Middle frontal gyrus (tissue), 1 donor: ENCODE measurements at regions not wholly inside any gene's neighbourhood (a gene's known extent, or its start where the extent isn't known, plus 50 kb on each side); places are given as distances from the start of the nearest gene placed in this dataset.

Experiments
- DNase-seq: peaks from one replicate; pipeline ENCODE4 v3.0.0-alpha.2; 2015; ENCODE audit warnings: low spot score; ENCODE audit errors: extremely low spot score

DNA sequence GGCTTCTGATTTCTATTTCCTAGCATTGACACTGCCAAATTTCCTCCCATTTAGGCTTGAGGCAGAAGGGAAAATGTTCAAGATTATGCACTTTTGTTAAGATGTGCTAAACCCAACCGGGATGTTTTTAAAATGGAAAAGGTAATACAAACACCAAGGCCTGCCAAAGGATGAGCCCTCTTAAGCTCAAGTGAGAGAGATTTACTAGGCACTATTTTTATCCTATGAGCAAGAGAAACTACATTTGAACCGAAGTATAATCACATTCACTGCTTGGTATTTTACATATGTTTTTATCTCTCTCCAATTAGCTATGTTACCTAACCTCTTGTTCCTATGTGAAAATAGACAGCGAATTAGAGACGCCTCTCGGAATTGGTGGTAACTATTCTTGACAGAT, 295.8 kb downstream of the GABRB3 start:
- no peak for DNase-seq

DNA sequence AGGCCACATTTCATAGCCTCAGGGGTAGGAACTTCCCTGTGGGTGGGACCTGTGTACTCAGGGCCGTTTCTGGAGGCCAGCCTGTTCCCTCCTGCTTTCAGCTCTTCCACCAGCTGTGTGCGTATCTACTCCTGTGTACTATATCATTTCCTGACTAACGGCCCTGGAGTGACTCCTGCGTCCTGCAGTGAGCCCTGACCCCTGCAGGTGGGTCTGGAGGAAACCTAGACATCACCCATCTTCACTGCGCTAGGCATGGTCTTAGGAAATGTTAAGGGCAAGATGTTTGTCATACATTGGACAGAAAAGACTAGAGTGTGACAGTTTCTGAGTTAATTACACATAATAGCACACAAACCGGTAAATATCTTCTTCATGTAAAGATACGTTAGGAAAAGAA, 297.3 kb downstream of the GABRB3 start:
- no peak for DNase-seq

DNA sequence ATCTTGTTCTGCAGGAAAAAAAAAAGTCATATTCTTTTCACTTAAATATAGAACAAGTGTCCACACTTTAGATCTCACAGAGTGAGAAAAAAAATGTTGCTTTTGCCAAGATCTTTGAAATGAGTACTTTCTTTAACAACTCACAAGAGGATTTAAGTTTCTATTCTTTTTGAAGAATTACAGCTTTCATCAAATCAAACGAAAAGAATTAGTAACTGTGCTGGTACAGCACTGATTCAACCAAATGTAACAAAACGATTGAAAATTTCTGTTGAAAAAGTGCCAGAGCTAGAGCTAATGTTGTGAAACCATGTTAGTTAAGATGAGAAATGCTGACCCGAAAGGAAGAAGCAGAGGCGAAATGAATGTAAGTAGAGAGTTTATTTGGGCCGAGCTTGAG, 300.2 kb downstream of the GABRB3 start:
- DNase-seq: peak; percentile 18

DNA sequence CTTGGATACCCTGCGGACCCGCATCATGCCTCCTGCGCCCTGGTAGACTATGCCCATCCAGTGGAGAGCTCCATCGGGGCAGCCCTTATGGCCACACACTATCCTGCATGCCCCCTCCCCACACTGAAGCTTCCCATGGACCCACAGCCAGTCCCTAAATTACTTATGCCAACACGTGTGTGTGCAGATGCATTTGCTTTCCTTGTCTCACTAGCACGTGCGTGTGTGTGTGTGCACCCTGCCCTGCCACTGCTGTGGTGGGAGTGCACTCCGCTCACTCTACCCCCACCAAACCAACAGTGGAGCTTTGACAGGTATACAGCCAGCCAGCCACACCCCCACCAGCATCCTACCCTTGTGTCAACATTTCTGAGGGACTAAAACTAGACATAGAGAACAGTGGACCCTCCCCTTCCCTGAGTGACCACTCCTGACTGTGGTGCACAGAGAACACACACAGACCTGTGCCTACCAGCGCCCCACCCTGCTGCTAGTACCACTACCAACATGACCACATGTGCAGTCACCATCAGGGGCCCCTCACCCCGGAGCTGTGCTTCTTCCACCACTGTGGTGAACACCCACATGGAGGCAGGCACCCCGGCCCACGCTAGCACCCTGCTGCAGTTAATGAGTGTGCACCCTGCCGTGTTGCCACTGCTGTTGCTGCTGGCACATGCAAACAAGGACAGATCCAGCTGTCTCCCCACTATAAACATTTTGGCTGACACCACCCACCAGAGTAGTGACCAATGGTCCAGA, 310.8 kb downstream of the GABRB3 start:
- no peak for DNase-seq

DNA sequence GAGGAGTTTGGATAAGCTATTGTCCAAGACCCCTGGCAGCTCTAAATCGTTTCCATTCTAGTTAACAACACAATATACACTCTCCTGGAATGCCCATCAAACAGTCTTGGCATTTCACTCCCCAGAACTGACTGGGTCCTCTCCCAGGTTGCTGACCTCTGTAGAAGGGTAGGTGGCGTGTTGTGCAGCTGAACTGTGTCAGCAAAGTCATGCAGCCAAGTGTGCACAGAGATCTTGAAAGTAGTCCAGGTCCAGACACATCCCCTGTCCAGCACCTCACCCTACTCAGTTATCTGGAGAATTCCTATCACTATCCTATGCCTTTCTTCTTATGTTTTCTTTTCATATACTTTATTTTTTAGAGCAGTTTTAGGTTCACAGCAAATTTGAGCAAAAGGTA, 312.7 kb downstream of the GABRB3 start:
- DNase-seq: no peak

DNA sequence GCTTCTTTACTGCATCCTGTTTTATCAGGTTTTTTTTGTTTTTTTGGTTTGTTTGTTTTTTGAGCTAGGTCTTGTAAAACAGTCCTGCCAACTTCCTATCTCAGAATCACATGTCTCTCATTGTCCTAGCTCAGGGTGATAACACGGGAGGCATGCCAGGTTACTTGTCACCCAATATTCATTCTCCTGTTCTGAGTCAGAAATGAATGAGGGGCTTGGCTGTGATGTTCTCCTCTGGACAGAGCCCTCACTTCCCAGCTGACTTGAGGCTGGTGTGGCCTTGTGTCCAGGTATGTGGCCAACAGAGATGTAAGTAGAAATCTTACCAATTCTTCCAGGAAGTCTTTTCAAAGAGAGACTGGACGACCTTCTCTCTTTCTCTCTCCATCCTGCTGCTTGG, 317.0 kb downstream of the GABRB3 start:
- DNase-seq: no peak

DNA sequence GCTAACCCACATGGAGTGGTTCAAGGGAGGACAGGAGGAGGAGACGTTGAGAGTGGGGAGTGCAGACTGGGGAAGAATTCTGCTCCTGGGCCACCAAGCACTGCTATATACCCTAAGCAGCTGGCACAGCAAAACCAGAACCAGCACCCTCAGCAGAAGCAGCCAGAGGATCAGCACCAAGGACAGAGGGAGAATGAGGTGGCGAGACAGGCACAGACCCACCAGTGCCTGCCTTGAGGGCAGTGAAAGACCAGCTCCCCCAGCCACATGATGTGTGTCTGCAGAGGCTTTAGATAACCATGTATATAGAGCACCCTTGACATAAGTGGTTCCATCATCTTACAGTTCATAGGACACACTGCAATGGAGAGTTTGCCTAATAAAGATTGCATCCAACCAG, 319.0 kb downstream of the GABRB3 start:
- no peak for DNase-seq

DNA sequence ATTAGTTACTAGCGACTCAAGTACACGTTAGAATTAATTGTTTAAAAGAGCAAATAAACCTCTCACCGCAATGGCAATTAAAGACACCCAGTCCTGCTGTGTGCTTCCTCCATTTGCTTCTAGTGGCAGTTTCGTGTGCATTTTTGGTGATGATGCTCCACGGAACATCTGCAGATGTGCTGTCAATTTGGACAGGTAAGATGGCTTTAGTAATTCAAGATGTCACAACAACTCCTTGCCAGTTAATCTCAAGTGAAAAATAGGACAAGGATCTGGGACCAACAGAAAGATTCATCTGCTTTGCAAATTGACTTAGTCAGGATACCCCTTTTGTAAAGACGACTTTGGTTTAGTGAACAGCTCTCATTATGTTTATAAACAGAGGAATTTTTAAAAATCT, 320.9 kb downstream of the GABRB3 start:
- no peak for DNase-seq

DNA sequence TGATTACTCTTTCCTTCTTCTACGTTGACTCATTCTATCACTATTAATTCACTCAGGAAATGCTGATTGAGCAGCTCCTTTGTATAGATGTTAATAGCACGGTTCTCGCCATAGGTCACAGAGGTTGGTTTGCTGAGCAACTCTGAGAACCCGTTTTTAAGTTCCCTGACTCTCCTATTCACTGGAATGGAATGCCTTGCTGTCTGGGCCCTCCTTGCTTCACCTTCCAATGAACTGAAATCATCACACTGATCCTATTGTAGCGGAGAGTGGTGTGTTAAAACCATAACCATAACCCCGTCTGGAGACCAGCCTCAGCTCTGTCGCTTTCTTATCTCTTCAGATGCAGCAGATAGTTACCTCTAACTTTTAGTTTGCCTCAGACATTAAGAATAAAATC, 323.6 kb downstream of the GABRB3 start:
- DNase-seq: no peak

DNA sequence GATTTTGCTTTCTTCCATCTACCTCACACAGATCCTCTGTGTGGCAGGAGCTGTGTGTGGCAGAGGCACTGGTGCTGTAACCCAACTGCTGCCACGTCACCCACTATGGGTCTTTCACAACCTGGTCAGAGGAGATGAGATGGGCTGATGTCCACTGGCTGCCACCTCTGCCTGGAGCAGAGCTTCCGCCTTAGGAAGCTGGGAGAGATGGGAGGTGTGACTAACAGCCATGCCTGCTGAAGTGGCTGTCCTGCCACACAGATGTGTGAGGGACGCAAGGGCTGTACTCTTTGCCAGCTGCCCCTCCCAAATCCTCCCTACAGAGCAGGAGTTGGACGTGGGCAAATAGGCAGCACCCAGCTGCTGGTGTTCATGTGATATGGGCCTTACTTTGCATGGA, 329.5 kb downstream of the GABRB3 start:
- no peak for DNase-seq

DNA sequence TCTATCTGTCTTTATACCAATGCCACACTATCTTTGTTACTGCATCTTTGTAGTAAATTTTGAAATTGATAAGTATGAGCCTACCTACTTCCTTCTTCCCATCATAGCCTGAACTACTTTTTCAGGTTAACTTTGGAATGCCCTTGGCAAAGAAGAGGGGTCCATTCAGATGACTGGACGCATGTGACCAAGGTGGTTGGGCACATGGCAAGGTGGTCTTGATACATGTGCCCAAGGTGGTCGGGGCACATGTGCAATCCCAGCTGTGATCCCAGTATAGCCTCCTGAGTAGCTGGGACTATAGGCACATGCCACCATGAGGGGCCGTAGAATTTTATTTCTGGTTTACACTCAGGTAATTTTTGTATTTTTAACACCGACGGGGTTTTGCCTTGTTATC, 330.2 kb downstream of the GABRB3 start:
- no peak for DNase-seq

DNA sequence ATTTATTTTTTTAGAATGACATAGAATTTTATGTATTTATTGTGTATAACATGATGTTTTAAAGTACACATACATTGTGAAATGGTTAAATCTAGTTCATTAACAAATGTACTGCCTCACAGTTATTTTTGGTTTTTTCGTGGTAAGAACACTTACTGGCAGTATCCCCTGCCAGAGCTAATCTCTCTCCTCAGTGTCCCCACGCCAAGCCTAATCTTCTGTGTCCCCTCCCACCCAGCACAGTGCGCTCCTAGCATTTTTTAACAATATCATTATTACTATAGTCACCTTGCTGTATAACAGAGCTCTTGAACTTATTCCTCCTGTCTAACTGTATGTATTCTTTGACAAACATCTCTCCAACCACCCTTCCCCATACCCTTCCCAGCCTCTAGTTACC, 333.2 kb downstream of the GABRB3 start:
- no peak for DNase-seq

DNA sequence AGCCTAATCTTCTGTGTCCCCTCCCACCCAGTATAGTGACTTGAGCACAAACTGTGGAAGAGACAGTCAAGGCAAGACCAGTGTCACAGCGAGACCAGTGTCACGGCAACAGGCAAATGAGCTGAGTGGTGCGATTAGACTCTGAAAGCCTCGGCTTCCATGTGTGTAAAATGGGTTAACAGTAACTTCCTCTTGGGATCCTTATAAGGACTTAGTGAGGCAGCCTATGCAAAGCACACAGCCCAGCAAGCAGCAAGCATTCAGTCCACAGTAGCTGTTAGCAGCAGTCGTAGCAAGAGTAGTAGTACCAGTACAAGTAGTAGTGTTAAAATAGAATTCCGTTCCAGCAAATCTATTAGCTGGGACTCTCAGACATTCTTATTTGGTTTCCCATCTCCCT, 334.1 kb downstream of the GABRB3 start:
- DNase-seq: no peak

DNA sequence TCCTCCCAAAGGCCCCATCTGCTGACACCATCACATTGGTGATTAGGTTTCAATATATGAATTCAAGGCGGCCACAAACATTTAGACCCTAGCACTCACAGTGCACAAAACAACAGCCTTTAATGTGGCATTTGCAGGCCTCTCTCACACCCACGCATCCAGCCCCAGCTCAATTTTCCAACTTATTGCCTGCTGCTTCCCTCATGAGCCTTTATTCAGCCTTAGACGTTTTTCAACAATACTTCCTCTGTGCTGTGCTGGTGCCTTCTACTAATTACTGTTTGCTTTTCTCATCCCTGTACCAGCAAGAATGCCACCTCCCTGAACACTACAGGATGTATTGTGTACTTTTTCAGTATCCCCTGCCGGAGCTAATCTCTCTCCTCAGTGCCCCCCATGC, 334.6 kb downstream of the GABRB3 start:
- no peak for DNase-seq

DNA sequence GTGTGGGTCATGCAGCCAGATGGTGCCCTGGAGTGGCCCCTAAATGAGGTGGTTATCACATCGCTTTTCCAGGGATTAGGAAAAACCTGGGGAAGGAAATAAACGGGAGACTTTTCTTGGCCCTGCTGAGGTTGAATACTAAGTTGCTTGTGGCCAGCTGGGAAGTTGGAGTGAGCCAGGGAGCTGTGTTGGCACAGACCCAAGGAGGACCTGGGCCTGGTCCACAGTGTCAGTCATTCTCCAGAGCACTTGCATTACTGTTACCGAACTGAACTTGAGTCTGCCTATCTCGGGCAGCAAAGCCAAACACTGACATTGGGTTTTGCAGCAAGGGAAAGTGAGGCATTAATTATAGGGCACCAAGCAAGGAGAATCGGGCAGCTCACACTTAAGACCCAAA, 339.0 kb downstream of the GABRB3 start:
- DNase-seq: no peak

DNA sequence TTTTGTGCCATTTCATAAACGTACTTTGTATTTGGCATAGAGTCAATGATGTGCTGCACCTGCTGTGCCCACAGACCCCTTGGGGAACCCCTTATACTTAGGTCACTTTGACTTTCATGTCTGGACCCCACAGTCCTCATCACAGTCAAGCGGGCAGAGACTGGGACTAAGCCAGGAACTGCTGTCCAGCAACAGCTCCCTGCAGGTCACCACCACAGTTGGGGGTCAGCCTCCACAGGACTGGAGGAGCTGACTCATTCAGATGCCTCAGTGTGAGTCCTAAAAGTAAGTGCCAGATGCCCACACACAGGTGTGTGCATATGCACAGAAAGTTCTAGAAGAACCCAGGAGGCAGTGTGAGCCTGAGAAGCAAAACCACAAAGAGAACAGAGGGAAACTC, 339.8 kb downstream of the GABRB3 start:
- no peak for DNase-seq

DNA sequence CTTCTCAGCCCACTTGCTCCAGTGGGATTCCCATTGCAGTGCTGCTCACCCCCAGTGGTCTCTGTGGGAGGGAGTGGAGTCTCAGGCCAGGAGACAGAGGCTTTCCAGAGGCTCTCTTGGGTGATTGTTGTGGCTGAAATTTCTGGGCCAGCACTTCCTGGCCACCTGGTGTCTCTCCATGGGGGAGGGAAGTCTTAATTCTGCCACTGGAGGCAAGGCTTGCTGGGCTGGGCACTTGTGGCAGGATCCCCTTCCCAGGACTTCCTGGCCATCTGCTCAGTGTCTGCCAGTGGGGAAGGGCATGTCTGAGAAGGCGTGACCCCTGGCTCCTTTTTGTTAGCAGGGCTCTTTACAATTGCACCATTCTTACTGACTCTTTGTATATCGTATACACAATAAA, 351.8 kb downstream of the GABRB3 start:
- no peak for DNase-seq

DNA sequence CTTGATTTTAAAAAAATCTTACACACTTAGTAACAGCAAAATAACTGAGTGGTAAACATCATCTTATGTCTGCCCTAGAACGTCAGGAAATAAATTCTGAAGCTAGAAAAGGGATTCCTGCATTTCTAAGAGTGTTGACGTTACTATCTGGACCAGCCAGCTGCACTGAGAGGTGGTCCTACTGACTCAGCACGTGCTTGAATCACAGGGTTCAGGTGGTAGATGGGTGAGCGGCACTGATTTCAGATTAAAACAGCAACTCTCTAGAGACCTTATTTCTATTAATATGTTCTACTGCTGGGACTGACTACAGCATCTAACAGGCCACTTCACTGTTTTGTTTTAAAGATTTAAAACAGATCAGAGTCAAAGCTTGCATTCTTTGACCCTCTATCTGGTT, 377.2 kb downstream of the GABRB3 start:
- no peak for DNase-seq

DNA sequence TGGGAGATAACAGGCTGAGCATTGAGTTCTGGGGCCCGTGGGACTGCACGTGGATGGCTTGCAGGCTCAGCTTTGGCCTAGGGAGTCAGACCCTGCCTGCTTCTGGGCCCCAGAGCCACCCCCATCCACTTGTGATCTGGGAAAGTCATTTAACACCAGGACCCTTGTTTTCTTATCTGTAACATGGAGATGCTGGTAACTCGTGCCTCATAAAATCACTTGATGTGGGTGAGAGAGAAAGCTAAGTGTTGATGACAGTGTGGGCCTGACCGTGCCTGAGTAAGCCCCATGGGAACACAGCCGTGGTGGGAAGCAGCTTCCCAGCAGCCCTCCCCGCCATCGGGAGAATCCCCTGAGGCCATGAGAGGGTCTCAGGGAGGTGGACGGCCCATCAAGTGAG, 378.1 kb downstream of the GABRB3 start:
- no peak for DNase-seq

DNA sequence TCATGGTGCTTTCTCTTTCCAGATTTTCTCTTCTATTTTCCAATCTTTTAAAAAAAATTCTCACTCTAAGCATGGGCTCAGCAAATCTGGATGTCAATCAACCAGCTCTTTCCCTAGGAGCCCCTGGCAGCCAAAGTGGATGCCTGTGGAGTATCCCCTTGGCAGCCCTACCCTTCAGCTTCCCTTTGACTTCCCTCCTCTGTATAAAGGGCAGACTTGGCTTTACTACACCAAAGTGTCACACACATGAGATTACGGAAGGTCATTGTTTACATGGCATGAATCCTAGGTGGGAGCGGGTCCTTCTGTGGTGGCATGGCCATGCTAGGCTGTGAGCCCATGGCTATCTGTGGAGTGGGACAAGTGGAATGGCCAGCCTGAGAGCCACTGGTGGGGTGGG, 379.9 kb downstream of the GABRB3 start:
- no peak for DNase-seq

DNA sequence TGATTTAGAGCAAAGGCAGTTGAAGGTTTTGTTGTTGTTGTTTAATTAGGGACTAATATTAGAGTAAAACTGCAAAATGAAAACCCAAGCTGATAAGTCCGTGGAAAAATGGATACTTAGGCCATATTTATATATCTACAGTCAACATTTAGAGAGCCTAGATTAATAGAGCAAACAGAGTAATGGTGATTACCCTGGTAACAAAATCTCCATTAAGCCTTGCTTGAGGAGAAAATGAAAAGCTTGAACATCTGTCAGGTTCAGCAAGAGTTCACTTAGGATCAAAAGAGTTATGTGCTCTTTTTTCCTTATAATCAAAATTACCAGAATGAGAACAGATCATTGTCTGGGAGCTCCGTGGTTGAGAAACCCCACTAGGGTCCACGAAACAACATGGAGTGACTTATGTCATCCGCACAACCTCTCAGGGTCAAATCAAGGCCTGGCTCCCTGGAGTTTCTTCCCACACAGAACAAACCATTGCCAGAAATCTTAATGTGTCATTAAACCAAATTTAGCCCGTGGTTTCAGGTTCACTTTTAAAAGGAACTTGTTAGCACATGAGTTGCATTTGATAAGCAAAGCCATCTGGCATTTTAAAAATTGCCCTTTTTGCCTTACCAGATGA, 381.2 kb downstream of the GABRB3 start:
- no peak for DNase-seq

DNA sequence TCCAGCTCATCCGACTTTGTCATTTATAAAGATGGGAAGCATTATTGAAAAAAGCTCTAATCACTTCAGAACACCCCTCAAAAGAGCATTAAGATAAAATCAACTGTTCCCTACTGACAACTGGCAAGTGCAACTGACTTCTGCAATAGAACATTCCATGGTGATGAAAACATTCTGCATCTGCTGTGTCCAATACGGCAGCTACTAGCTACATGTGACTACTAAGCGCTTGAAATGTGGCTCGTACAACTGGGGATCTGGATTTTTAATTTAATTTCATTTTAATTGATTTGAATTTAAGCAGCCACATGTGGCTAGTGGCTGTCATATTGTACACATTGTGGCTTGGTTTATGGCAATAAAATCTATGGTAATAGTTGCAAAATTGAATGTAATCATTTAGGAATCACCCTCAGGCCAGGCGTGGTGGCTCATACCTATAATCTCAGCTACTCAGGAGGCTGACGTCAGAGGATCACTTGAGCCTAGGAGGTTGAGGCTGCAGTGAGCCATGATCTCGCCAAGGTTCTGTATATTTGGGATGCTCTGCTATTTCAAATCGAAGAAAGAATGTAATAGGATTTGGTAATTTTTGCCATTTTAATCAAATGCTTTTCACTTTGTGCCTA, 390.3 kb downstream of the GABRB3 start:
- DNase-seq: no peak

DNA sequence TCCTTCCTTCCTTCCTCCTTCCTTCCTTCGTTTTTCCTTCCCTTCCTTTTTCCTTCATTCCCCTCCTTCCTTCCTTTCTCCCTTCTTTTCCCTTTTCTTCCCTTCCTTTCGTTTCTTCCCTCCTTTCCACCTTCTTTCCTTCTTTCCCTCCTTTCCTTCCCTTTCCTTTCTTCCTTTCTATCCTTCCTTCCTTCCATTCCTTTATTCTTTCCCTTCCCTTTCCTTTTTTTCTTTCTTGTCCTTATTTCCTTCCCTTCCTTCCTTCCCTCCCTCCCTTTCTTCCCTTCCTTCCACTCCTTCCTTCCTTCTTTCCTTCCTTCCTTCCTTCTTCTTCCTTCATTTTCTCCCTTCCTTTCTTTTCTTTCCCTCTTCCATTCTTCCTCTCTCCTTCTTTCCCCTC, 394.6 kb downstream of the GABRB3 start:
- no peak for DNase-seq
